ENCODE measurements at regions not wholly inside any gene's neighbourhood (a gene's known extent, or its start where the extent isn't known, plus 50 kb on each side); places are given as distances from the start of the nearest gene placed in this dataset.
A peak's percentile ranks its signal among the peaks of the same experiment; 100 is the strongest.

DNA sequence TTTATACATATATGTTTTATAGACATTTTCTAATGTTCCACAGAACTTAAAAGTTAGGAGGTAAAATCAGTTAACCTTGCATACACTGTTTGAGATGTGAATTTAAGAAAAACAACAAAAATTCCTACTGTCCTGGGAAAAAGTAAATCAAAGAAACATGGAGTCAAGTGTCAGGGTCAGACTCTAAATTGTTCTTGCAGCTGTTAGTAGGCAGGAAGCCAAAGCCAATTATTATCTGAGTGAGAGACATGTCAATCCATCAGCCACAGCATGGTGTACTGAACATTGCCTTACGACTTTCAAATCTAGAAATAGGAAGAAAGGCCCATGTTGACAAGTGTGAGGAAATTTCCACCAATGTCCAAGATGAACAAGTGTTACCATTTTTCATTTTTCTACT, 461.2 kb upstream of the MBL2 start:
- Histone ChIP-seq H3K4me2 (ENCODE audit: low read length) (no peak overlapping the region), H3K4me3 (ENCODE audit: low read depth, low read length) (no peak overlapping the region), H3K36me3 (ENCODE audit: control insufficient read depth, insufficient read depth, low read length) (no peaks in the 10 kb centered on the region), H3K9ac (no peak overlapping the region), H3K79me2 (no peaks in the 10 kb centered on the region), H3K27ac (no peak overlapping the region), H3K27me3 (ENCODE audit: control insufficient read depth, insufficient read depth, low read length) (no peaks in the 10 kb centered on the region), H2AFZ (no peak overlapping the region), H3K4me1 (no peaks in the 10 kb centered on the region), H3K9me3 (ENCODE audit: control insufficient read depth, low read length) (no peaks in the 10 kb centered on the region)
- TF ChIP-seq, protein P1, sequence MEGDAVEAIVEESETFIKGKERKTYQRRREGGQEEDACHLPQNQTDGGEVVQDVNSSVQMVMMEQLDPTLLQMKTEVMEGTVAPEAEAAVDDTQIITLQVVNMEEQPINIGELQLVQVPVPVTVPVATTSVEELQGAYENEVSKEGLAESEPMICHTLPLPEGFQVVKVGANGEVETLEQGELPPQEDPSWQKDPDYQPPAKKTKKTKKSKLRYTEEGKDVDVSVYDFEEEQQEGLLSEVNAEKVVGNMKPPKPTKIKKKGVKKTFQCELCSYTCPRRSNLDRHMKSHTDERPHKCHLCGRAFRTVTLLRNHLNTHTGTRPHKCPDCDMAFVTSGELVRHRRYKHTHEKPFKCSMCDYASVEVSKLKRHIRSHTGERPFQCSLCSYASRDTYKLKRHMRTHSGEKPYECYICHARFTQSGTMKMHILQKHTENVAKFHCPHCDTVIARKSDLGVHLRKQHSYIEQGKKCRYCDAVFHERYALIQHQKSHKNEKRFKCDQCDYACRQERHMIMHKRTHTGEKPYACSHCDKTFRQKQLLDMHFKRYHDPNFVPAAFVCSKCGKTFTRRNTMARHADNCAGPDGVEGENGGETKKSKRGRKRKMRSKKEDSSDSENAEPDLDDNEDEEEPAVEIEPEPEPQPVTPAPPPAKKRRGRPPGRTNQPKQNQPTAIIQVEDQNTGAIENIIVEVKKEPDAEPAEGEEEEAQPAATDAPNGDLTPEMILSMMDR (IDR thresholded peaks at IDR 0.05) = no peak

DNA sequence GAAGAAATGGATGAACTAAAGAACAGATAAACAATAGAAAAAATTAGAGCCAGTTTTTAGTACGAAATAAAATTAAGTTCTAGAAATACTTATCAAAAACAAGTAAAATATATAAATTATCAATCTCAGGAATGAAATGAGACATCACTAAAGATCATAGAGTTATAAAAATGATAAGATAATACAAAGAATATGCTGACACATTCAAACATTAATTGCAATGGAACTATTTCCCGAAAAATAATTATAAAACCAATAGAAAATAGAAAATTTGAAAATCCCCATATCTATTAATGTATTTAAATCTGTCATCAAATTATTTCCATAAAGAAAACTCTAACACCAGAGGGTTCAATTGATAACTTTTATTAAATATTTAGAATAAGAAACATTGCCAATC, 458.1 kb upstream of the MBL2 start:
- Histone ChIP-seq H3K27me3 (ENCODE audit: control insufficient read depth, insufficient read depth, low read length) (no peaks in the 10 kb centered on the region), H3K36me3 (ENCODE audit: control insufficient read depth, insufficient read depth, low read length) (no peaks in the 10 kb centered on the region), H3K4me2 (ENCODE audit: low read length) (no peak overlapping the region), H3K9ac (no peak overlapping the region), H3K79me2 (no peaks in the 10 kb centered on the region), H2AFZ (no peak overlapping the region), H3K27ac (no peak overlapping the region), H3K9me3 (ENCODE audit: control insufficient read depth, low read length) (no peaks in the 10 kb centered on the region), H3K4me1 (no peaks in the 10 kb centered on the region), H3K4me3 (ENCODE audit: low read depth, low read length) (no peak overlapping the region)
- TF ChIP-seq, protein P1 (IDR thresholded peaks at IDR 0.05) = no peak

DNA sequence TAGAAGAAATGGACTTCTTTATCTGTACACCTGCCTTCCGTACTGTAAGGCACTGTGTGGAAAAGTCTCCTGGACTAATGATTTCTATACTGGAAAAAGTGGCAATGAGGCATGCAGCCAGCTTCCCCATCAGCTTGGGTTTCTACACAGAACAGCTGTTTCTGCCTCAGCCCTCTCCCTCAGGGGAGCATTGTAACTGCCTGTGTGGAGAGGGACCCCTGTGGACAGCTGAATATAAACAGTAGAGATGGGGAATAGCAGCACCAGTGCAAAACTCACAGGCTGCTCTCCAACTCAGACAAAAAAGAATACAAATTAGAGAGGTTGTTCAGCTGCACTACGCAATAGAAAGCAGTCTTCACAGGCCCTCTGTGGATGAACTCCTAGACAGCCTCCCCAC, 451.3 kb upstream of the MBL2 start:
- Histone ChIP-seq H2AFZ (no peak overlapping the region), H3K27me3 (ENCODE audit: control insufficient read depth, insufficient read depth, low read length) (no peaks in the 10 kb centered on the region), H3K9ac (no peak overlapping the region), H3K27ac (no peak overlapping the region), H3K9me3 (ENCODE audit: control insufficient read depth, low read length) (no peaks in the 10 kb centered on the region), H3K36me3 (ENCODE audit: control insufficient read depth, insufficient read depth, low read length) (no peaks in the 10 kb centered on the region), H3K4me2 (ENCODE audit: low read length) (no peak overlapping the region), H3K79me2 (no peaks in the 10 kb centered on the region), H3K4me1 (no peaks in the 10 kb centered on the region), H3K4me3 (ENCODE audit: low read depth, low read length) (no peak overlapping the region)
- TF ChIP-seq, protein P1 (IDR thresholded peaks at IDR 0.05) = no peak

DNA sequence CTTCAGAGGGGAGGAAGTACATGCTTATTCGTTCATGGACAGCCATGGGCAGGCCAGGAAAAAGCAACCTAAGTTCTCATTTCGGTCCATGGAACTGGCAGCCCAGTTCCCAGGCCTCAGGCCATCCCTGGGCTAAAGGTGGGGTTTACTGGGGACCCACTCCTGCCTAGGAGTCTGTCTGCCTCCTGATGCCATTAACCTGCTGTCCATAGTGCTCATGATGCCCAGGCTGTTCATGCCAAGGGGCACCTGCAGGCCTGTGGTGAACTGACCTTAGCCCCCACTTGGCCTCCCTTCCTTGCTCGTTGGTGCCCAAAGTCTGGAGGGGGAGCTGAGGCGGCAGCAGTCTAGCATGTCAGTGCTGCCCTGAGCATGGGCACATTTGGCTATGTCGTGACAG, 450.2 kb upstream of the MBL2 start:
- TF ChIP-seq, protein P1 (IDR thresholded peaks at IDR 0.05) = no peak
- no peaks in the 10 kb centered on the region for H3K79me2 ChIP-seq
- no peak overlapping the region for H3K9ac ChIP-seq
- H3K9me3 ChIP-seq (ENCODE audit: control insufficient read depth, low read length) = no peaks in the 10 kb centered on the region
- H3K4me2 ChIP-seq (ENCODE audit: low read length) = no peak overlapping the region
- H3K4me1 ChIP-seq = no peaks in the 10 kb centered on the region
- H3K4me3 ChIP-seq (ENCODE audit: low read depth, low read length) = no peak overlapping the region
- no peak overlapping the region for H3K27ac ChIP-seq
- H3K27me3 ChIP-seq (ENCODE audit: control insufficient read depth, insufficient read depth, low read length) = no peaks in the 10 kb centered on the region
- no peak overlapping the region for H2AFZ ChIP-seq
- no peaks in the 10 kb centered on the region for H3K36me3 ChIP-seq (ENCODE audit: control insufficient read depth, insufficient read depth, low read length)

DNA sequence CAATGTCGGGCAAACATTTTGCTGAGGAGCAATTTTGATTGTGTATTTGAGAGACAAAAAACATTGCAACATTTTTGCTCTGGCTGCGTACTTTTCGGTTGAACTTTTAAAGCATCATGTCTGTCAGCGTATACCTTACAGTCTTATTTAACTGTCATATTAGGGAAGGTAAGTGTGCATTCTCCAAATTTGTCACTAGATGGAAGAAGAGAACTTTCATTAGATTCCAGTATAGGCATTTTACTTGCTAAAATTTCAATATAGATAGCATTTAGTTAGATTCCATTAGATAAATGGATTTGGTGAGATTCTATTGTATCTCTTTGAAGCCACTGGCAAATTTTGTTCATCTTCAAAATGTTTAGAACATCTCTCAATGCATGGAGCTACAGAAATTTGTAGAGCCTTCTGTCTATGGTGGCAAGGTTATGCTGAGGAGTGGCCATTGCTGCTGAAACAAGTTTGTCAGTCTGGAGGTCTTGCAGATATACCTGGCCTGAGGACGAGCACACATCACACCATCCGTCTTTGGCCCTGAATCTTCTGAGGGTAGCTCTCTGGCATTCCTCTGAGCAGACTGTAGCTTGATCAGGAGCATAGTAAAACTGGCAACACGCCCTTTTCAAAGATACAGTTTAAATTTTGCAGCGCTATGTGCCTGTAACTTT, 437.5 kb upstream of the MBL2 start:
- Histone ChIP-seq H3K27ac (no peak overlapping the region), H3K9ac (no peak overlapping the region), H3K4me3 (ENCODE audit: low read depth, low read length) (no peak overlapping the region), H3K9me3 (ENCODE audit: control insufficient read depth, low read length) (no peaks in the 10 kb centered on the region), H3K4me2 (ENCODE audit: low read length) (no peak overlapping the region), H3K79me2 (no peaks in the 10 kb centered on the region), H3K27me3 (ENCODE audit: control insufficient read depth, insufficient read depth, low read length) (no peaks in the 10 kb centered on the region), H3K36me3 (ENCODE audit: control insufficient read depth, insufficient read depth, low read length) (no peaks in the 10 kb centered on the region), H2AFZ (no peak overlapping the region), H3K4me1 (no peaks in the 10 kb centered on the region)
- TF ChIP-seq, protein P1 (IDR thresholded peaks at IDR 0.05) = peak; percentile 37

Data from parathyroid adenoma (tissue), 2 donors.